Dedifferentiated amniotic fluid mesenchymal stem cell (primary cell): ENCODE measurements at regions not wholly inside any gene's neighbourhood (a gene's known extent, or its start where the extent isn't known, plus 50 kb on each side); places are given as distances from the start of the nearest gene placed in this dataset.

Experiments used
- DNase-seq: peaks from one replicate; pipeline ENCODE4 v3.0.0-alpha.2; 2016; ENCODE audit errors: extremely low spot score

GRCh38 chr6:148042536-148042935, 300.1 kb upstream of the SASH1 start:
- DNase-seq: no peak

DNA sequence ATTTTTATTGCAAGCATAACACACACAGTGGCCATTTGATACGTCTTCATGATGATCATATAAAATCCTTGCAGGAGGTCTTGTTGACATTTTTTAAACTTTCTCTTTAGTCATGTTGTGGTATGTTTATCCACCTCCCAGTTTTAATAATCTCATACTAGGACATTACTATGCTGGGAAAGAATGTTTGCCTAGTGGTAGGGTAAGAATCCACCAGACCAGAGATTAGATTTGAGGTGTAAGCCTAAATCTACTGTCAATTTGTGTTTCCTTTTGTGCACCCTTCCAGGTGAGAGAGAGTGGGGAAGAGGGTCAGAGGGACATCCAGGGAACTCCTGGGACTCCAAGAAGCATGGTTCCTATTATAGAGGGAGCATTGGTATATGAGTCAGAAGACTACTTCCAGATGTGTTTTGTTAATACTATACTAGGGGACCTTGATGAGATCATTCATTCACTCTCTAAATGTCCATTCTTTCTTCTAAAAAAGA, 298.3 kb upstream of the SASH1 start:
- DNase-seq: peak; percentile 59

GRCh38 chr6:148044921-148045320, 297.7 kb upstream of the SASH1 start:
- DNase-seq: no peak

- no peak for DNase-seq
Measured at GRCh38 chr6:148053209-148053608, 289.4 kb upstream of the SASH1 start.

GRCh38 chr6:148053796-148054195, 288.8 kb upstream of the SASH1 start:
- no peak for DNase-seq

DNA sequence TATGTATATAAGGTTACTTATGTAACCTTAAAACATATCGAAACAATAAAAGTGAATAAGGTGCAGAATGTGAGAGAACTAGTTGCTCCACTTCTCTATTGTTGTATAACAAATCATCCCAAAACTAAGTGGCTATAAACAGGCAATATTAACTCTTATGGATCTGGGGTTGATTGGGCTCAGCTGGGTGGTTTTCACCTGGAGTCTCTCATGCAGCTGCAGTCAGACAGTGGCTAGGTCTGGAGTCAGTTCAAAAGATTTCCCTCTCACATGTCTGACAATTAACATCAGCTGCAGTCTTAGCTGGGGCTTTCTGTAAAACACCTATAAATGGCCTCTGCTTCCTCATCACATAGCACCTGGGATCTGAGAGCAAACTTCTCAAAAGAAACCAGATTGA, 288.4 kb upstream of the SASH1 start:
- no peak for DNase-seq

DNA sequence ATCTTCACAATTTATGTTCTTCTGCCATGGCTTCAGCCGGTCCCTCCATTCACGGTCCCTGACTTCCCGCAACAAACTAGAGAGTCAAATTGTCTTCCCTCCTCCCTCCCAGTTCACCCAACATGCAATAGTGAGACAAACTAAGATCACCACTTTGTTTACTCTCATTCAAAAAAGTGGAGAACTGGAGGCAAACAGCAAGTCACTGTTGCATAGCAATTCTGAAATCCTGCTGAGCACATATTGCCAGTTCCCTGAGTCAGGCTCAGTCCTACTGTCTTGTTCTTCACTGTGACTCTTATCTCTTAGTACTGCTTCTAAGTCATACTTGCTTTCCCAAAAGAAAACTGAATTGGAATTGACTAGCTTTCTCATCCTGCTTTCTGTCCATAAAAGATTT, 287.2 kb upstream of the SASH1 start:
- DNase-seq: no peak

DNA sequence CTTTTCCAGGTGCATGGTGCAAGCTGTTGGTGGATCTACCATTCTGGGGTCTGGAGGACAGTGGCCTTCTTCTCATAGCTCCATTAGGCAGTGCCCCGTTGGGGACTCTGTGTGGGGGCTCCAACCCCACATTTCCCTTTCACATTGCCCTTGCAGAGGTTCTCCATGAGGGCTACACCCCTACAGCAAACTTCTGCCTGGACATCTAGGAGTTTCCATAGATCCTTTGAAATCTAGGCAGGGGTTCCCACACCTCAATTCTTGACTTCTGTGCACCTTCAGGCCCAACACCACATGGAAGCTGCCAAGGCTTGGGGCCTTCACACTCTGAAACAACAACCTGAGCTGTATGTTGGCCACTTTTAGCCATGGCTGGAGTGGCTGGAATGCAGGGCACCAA, 282.8 kb upstream of the SASH1 start:
- no peak for DNase-seq

GRCh38 chr6:148064406-148065134, 278.1 kb upstream of the SASH1 start:
- DNase-seq: peak; percentile 20

DNA sequence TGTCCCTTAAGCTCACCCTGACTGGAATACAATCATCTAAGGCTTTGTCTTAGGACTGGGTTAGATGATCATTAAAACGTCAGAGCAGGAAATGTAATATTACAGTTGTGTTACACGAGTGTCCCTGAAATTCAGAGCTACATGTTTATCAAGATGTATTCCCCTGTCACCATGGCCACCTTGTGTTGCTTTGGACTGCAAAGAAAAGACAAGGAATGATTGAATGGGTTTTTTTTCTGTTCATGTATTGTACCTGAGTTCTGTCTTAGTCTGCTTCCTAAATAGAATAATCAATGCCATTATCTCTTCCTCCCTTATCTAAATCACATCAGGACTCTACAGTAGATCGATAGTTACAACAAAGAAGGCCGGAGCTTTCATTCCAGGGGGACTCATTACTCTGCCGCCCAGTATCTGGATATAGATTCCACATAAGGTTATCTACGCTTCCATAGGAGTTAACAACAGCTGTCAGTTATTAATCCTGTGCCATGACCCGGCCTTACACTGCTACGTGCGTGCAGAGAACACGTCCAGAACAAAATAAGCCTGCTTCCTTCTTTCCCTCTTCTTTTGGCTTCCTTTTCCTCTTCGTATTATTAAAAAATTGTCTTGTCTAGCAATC, 274.1 kb upstream of the SASH1 start:
- DNase-seq: no peak

DNA sequence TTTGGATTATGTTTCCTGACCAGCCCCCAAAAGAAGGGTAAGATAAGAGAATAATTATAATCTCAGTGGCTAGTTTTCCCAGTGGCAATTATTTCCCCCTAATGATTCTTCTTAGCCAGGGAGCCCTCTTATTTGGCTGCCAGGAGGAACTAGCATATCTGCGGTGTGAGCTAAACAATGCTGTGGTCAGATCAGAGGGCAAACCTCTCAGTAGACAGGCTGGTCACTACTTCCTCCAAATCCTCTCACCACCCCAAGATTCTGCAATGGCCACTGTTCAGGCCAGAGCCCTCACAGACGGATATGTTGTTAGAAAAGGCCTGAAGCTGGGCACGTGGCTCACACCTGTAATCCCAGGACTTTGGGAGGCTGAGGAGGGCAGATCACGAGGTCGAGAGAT, 273.4 kb upstream of the SASH1 start:
- no peak for DNase-seq

DNA sequence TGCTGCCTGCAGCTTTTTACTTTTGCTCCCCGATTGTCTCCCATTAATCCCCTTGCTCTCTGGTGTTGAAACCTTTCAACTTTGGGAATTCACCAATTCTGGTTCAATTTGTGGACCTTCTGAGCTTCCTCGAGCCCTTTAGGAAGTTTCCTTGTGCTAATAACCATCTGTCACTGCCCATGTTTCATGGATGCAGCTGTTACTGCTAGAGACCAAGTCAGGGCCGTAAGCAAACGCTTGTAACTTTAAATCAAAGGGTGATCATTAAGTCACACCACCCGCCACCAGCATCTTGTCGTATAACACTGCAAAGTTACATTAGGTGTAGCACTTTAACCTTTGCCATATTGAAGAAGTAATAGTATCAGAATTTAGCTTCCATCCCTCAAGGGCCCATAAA, 268.3 kb upstream of the SASH1 start:
- DNase-seq: no peak

GRCh38 chr6:148074738-148075137, 267.9 kb upstream of the SASH1 start:
- no peak for DNase-seq

GRCh38 chr6:148075352-148075751, 267.3 kb upstream of the SASH1 start:
- DNase-seq: no peak

DNA sequence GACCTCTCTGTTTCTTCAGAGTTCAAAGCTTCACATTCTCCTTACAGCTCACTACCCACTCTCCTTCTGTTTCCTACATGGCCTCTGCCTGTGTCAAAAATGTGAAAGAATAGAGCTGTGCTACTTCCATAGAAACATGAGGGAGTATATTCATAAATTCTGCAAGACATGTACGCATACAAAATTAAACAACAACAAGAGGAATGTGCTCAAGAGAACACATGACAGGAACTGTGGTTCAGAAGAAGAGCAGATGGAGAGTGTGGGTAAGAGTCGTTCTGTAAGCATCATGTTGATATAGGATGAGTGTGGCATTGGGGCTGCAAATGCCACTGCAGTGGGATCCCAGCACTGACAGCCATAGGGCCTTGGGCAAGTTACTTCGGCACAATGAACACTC, 266.6 kb upstream of the SASH1 start:
- DNase-seq: no peak

DNA sequence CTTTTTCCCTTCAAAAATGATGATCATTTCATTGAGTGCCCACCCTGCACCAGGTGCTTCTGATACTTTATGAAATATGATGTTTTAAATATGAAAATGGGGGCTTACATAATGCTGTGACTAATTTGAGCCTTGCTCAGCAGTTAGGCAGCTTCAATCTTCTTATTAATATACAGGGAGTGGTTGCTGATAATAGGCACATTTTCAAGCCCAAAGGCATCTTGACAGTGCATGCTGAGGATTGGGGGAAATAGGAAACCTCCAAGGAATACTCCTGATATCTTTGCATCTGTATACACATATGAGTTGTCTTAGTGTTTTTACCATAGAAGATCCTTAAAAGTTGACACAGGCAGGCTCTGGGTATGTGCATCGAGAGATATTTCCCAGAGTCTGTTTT, 262.3 kb upstream of the SASH1 start:
- DNase-seq: no peak

DNA sequence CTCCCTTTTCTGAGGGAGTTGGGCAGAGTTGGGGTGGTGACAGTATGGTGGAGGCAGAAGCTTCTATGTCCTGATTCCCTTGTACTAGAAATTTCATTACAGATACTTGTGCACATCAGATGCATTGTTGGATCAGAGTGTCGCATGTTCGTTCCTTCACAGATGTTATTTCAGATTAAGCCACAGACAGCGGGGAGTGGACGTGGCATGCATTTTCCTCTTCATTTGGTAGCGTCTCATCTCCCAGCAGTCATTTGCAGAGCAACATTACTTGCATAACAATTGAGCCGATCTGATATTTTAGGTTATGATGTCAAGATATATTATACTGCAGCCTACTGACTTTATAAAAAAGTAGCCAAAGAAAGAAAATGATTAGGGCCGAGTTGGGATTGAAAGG, 261.6 kb upstream of the SASH1 start:
- no peak for DNase-seq

GRCh38 chr6:148082044-148082443, 260.6 kb upstream of the SASH1 start:
- DNase-seq: no peak

GRCh38 chr6:148082696-148083095, 259.9 kb upstream of the SASH1 start:
- peak; percentile 22 for DNase-seq

DNA sequence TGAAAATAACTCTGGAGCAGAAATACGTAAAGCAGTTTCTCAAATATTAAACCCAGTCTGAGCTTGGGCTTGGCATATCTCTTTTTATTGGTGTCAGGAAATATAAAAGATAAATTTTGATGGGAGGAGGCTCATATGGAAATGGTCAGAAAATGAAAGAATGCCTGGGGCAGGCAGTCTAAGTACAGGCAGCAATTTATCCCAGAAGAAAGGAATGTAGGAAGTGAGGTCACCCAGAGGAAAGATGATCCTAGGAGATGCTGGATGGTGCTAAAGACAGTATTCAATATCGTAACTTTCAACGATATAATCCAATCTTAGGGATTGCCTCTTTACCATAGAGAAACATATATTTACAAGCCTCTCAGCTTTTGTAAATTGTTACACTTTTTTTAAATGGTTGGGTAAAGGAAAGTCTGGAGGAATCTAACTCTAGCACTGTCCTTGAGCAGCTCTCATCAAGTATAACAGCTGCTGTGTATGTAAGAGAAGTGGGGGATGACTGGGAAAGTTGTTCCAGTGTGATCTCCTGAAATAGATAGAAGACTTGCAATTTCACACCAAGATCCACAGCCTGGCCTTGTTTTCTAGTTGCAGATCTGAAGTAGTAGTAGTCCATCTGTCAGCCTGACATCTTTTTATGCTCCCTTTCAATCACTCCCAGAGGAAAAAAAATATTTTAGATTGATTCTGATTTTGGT, 256.9 kb upstream of the SASH1 start:
- DNase-seq: peak; percentile 65

DNA sequence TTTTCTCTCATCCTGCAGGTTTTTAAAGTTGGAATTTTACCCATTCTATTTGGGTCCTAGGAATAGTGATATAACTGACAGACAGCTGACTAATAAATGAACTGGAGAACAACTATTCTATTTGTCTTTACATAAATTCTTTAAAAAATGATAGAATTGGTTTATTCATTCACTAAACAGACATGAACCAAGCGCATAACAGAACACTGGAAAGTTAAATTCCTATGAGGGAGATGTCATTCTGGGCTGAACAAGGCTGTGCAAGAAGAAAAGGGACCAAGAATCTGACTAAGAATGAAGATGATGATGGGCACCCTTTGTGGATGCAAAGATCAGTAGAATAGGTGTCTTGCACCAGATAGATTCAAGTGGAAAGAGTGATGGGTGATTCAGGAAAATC, 256.3 kb upstream of the SASH1 start:
- no peak for DNase-seq

GRCh38 chr6:148086843-148087242, 255.8 kb upstream of the SASH1 start:
- no peak for DNase-seq

DNA sequence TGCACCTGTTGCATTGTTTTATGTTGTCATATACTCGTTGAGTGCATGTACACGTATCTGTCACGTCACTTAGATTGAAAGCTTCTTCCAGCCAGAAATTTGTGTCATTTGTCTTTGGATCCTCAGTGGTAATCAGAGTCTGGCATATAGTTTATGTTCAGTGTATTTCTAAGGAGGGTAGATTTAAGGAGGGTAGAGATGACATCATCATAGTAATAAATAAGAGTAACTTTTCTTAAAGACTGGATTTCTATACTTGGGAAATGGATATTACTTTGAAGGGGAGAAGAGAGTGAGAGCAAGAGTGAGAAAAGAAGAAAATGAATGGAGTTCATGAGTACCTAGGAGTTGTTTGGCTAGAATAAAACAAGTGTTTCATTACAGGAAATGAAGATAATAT, 255.0 kb upstream of the SASH1 start:
- DNase-seq: no peak
